ENCODE measurements at regions not wholly inside any gene's neighbourhood (a gene's known extent, or its start where the extent isn't known, plus 50 kb on each side); places are given as distances from the start of the nearest gene placed in this dataset.

DNA sequence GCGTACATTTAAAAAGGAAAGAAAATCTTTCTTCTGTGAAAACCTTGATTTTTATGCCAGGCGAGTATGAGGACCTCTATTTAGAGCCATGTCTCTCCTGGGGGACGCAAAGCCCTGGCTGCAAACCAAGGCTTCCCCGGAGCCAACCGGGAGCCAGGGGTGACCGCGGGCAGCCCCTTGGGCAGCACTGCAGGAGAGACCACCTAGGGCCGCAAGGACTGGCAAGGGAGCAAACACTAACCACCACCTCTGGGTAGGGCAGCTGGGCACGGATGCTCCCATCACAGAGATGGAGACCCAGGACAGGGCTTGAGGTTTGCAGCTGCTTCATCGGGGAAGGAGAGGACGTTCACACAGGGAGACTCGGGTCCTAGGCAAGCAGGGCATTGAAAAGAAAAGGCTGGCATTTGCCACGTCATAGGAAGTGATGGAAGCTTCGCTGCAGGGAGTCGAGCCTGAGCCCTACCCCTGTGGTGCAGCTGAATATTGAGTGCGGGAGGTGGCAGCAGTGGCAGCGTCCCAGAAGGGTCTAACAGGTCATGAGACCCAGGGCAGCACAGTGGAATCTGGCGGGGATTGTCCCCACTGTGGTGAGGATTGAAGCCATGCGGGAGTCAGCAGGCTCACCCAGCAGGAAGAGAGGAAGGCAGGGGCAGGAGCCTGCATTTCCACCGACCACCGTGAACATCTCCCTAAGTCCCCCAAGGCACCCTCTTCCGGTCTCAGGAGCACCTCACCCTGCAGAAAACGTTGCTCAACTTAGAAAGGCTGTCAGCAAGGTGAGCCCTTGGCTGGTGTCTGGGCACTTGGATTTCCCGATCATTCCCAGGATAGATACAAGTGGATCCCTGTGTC lies 156.2 kb upstream of the CST7 start:
- TF ChIP-seq EZH2 (IDR thresholded peaks at IDR 0.05; ENCODE audit: borderline replicate concordance, low read depth, low read length, severe bottlenecking) (no peak), POLR2AphosphoS5 (IDR thresholded peaks at IDR 0.05; ENCODE audit: insufficient read depth, low read depth, low read length) (no peak), POLR2A (IDR thresholded peaks at IDR 0.05; ENCODE audit: low read depth, low read length) (no peak), GATA2 (IDR thresholded peaks at IDR 0.05; ENCODE audit: insufficient read depth, insufficient read length, low read depth, low read length) (no peak), JUN (IDR thresholded peaks at IDR 0.05; ENCODE audit: borderline replicate concordance, insufficient read depth, insufficient read length, low read depth) (no peak), FOS (IDR thresholded peaks at IDR 0.05; ENCODE audit: borderline replicate concordance, insufficient read depth, low read length) (no peak)
- TF ChIP-seq, protein P1, sequence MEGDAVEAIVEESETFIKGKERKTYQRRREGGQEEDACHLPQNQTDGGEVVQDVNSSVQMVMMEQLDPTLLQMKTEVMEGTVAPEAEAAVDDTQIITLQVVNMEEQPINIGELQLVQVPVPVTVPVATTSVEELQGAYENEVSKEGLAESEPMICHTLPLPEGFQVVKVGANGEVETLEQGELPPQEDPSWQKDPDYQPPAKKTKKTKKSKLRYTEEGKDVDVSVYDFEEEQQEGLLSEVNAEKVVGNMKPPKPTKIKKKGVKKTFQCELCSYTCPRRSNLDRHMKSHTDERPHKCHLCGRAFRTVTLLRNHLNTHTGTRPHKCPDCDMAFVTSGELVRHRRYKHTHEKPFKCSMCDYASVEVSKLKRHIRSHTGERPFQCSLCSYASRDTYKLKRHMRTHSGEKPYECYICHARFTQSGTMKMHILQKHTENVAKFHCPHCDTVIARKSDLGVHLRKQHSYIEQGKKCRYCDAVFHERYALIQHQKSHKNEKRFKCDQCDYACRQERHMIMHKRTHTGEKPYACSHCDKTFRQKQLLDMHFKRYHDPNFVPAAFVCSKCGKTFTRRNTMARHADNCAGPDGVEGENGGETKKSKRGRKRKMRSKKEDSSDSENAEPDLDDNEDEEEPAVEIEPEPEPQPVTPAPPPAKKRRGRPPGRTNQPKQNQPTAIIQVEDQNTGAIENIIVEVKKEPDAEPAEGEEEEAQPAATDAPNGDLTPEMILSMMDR (IDR thresholded peaks at IDR 0.05; ENCODE audit: extremely low read depth in 1 of 2, insufficient read depth in 1 of 2, low read depth in 1 of 2, low read length in 2 of 2) = no peak
- TF ChIP-seq, protein P2, sequence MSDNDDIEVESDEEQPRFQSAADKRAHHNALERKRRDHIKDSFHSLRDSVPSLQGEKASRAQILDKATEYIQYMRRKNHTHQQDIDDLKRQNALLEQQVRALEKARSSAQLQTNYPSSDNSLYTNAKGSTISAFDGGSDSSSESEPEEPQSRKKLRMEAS (IDR thresholded peaks at IDR 0.05; ENCODE audit: insufficient read depth, insufficient read length) = no peak

Measured in endothelial cell of umbilical vein (primary cell).